H9 (cell line): ENCODE measurements at regions not wholly inside any gene's neighbourhood (a gene's known extent, or its start where the extent isn't known, plus 50 kb on each side); places are given as distances from the start of the nearest gene placed in this dataset.

ENCODE experiments used
- DNase-seq: peaks from one replicate; pipeline ENCODE4 v3.0.0-alpha.2; 2017
- H2AFZ ChIP-seq: one replicate; pipeline ENCODE4 v1.6.1; 2013; ENCODE audit warnings: mild to moderate bottlenecking, low read length, control low read depth, moderate library complexity
- H2AK5ac ChIP-seq: 2 replicates; pipeline ENCODE4 v1.6.1; 2013; ENCODE audit warnings: low read length, control low read depth, mixed read lengths; ENCODE audit not compliant: insufficient read length
- H2BK120ac ChIP-seq: one replicate; pipeline ENCODE4 v1.6.1; 2013; ENCODE audit warnings: low read depth, mild to moderate bottlenecking, low read length, control low read depth, inconsistent platforms; ENCODE audit not compliant: poor library complexity, severe bottlenecking
- H2BK12ac ChIP-seq: 2 replicates; pipeline ENCODE4 v1.6.1; 2013; ENCODE audit warnings: low read length, control low read depth, mixed read lengths, low read depth; ENCODE audit not compliant: insufficient read length
- H2BK15ac ChIP-seq: 2 replicates; pipeline ENCODE4 v1.6.1; 2013; ENCODE audit warnings: low read depth, low read length, control low read depth
- H2BK20ac ChIP-seq: one replicate; pipeline ENCODE4 v1.6.1; 2013; ENCODE audit warnings: low read depth, mild to moderate bottlenecking, low read length, control low read depth, inconsistent platforms; ENCODE audit not compliant: poor library complexity, severe bottlenecking
- H2BK5ac ChIP-seq: 2 replicates; pipeline ENCODE4 v1.6.1; 2013; ENCODE audit warnings: low read length, control low read depth, mixed read lengths; ENCODE audit not compliant: insufficient read length
- H3K14ac ChIP-seq: 2 replicates; pipeline ENCODE4 v1.6.1; 2013; ENCODE audit warnings: low read length, control low read depth; ENCODE audit not compliant: insufficient read depth
- H3K18ac ChIP-seq: 2 replicates; pipeline ENCODE4 v1.6.1; 2013; ENCODE audit warnings: low read depth, mild to moderate bottlenecking, mixed read lengths, low read length, control low read depth; ENCODE audit not compliant: insufficient read length
- H3K23ac ChIP-seq: 2 replicates; pipeline ENCODE4 v1.6.1; 2013; ENCODE audit warnings: low read length, control low read depth, mixed read lengths, low read depth; ENCODE audit not compliant: insufficient read length
- H3K23me2 ChIP-seq: 2 replicates; pipeline ENCODE4 v1.6.1; 2013; ENCODE audit warnings: low read depth, mild to moderate bottlenecking, mixed read lengths, low read length, control low read depth; ENCODE audit not compliant: insufficient read length, poor library complexity, severe bottlenecking
- H3K27ac ChIP-seq: 2 replicates; pipeline ENCODE4 v1.5.1; 2013; ENCODE audit warnings: low read length, control low read depth, mixed read lengths, low read depth; ENCODE audit not compliant: insufficient read length
- H3K27me3 ChIP-seq: 2 replicates; pipeline ENCODE4 v1.6.1; 2013; ENCODE audit warnings: low read length, control low read depth, inconsistent platforms; ENCODE audit not compliant: insufficient read depth
- H3K4ac ChIP-seq: 2 replicates; pipeline ENCODE4 v1.6.1; 2013; ENCODE audit warnings: low read depth, mild to moderate bottlenecking, control low read depth, inconsistent platforms, low read length, moderate library complexity
- H3K4me1 ChIP-seq: 2 replicates; pipeline ENCODE4 v1.6.1; 2013; ENCODE audit warnings: low read length, control low read depth, inconsistent platforms; ENCODE audit not compliant: insufficient read depth
- H3K4me2 ChIP-seq: 2 replicates; pipeline ENCODE4 v1.6.1; 2013; ENCODE audit warnings: low read length, control low read depth, mixed read lengths; ENCODE audit not compliant: insufficient read length, insufficient read depth
- H3K56ac ChIP-seq: 2 replicates; pipeline ENCODE4 v1.6.1; 2013; ENCODE audit warnings: low read depth, mild to moderate bottlenecking, mixed read lengths, low read length, control low read depth; ENCODE audit not compliant: insufficient read length
- H3K79me1 ChIP-seq: 2 replicates; pipeline ENCODE4 v1.6.1; 2013; ENCODE audit warnings: low read depth, mild to moderate bottlenecking, moderate library complexity, low read length, control low read depth, inconsistent platforms; ENCODE audit not compliant: insufficient read depth, poor library complexity, severe bottlenecking
- H3K79me2 ChIP-seq: 2 replicates; pipeline ENCODE4 v1.6.1; 2013; ENCODE audit warnings: low read length, control low read depth, inconsistent platforms; ENCODE audit not compliant: insufficient read depth
- H3K9ac ChIP-seq: 2 replicates; pipeline ENCODE4 v1.6.1; 2013; ENCODE audit warnings: low read length, control low read depth, mixed read lengths; ENCODE audit not compliant: insufficient read length; ENCODE audit errors: extremely low read depth
- H3K9me3 ChIP-seq: one replicate; pipeline ENCODE4 v1.6.1; 2013; ENCODE audit warnings: low read depth, low read length, inconsistent platforms; ENCODE audit not compliant: control insufficient read depth
- H3T11ph ChIP-seq: one replicate; pipeline ENCODE4 v1.6.1; 2013; ENCODE audit warnings: mild to moderate bottlenecking, low read length, control low read depth, inconsistent platforms
- H4K20me1 ChIP-seq: one replicate; pipeline ENCODE4 v1.6.1; 2013; ENCODE audit not compliant: control insufficient read depth, insufficient read length, insufficient read depth
- H4K5ac ChIP-seq: 2 replicates; pipeline ENCODE4 v1.6.1; 2013; ENCODE audit warnings: low read depth, mild to moderate bottlenecking, mixed read lengths, low read length, control low read depth; ENCODE audit not compliant: insufficient read length
- H4K8ac ChIP-seq: replicated peaks from 2 replicates; pipeline ENCODE4 v1.6.1; 2013; ENCODE audit warnings: low read length, control low read depth, mixed read lengths, low read depth; ENCODE audit not compliant: insufficient read length
- H4K91ac ChIP-seq: 2 replicates; pipeline ENCODE4 v1.6.1; 2013; ENCODE audit warnings: low read depth, mild to moderate bottlenecking, moderate library complexity, mixed read lengths, low read length, control low read depth; ENCODE audit not compliant: insufficient read length
- H3K27ac Mint-ChIP-seq, 3 experiments: 2 replicates in 2 of 3; 3 replicates in 1 of 3; pipeline ENCODE4 v1.8.0; 2020 to 2021; ENCODE audit warnings: mixed read lengths in 3 of 3, mild to moderate bottlenecking in 1 of 3, moderate library complexity in 1 of 3
- H3K27me3 Mint-ChIP-seq: 2 replicates; pipeline ENCODE4 v1.8.0; 2021; ENCODE audit warnings: low read depth, mild to moderate bottlenecking, moderate library complexity, mixed read lengths
- H3K36me3 Mint-ChIP-seq, 3 experiments: 2 replicates in 2 of 3; 3 replicates in 1 of 3; pipeline ENCODE4 v1.8.0; 2020 to 2021; ENCODE audit warnings: low read depth in 3 of 3, mixed read lengths in 3 of 3; ENCODE audit not compliant: insufficient read depth in 1 of 3
- H3K4me1 Mint-ChIP-seq, 2 experiments: 2 replicates each; pipeline ENCODE4 v1.8.0; 2020; ENCODE audit warnings: mixed read lengths in 2 of 2
- H3K4me3 Mint-ChIP-seq, 2 experiments: 2 replicates in 1 of 2; 3 replicates in 1 of 2; pipeline ENCODE4 v1.8.0; 2020 to 2021; ENCODE audit warnings: mild to moderate bottlenecking in 2 of 2, mixed read lengths in 2 of 2, moderate library complexity in 1 of 2
- H3K9me3 Mint-ChIP-seq, 2 experiments: 2 replicates in 1 of 2; 3 replicates in 1 of 2; pipeline ENCODE4 v1.8.0; 2020; ENCODE audit warnings: mild to moderate bottlenecking in 2 of 2, mixed read lengths in 2 of 2, moderate library complexity in 1 of 2
- CTCF ChIP-seq: fragments of 200-600 bp; sonication (generic); conservative IDR thresholded peaks from 3 replicates; pipeline ENCODE4 v1.8.0; 2021; ENCODE audit warnings: antibody characterized with exemption, mild to moderate bottlenecking
- WGBS: extraction: QIAGEN DNeasy Blood & Tissue Kit; methylation state at CpG from one replicate; pipeline ENCODE4 v1.1.7; 2013; ENCODE audit warnings: missing lambda C conversion rate, low lambda C conversion rate, mixed read lengths; ENCODE audit not compliant: insufficient read length; ENCODE audit errors: extremely low coverage; 5-methylcytosine and 5-hydroxymethylcytosine counted together

GRCh38 chr5:2378976-2379375, 372.5 kb downstream of the IRX2 start:
- Histone ChIP-seq H3K27ac (no peak overlapping the region), H2AK5ac (no peak overlapping the region), H3T11ph (no peak overlapping the region), H2BK20ac (no peak overlapping the region), H3K9ac (no peak overlapping the region), H4K91ac (no peak overlapping the region), H3K56ac (no peak overlapping the region), H3K4me1 (no peaks in the 10 kb centered on the region), H2BK120ac (no peak overlapping the region), H3K18ac (no peak overlapping the region), H3K4ac (no peak overlapping the region), H3K27me3 (no peaks in the 10 kb centered on the region), H3K79me2 (no peaks in the 10 kb centered on the region), H3K4me2 (no peak overlapping the region), H2BK5ac (no peak overlapping the region), H3K14ac (no peak overlapping the region), H2BK12ac (no peak overlapping the region), H2AFZ (no peak overlapping the region), H4K5ac (no peak overlapping the region), H4K8ac (no peak overlapping the region), H3K23me2 (no peaks in the 10 kb centered on the region), H4K20me1 (no peaks in the 10 kb centered on the region), H2BK15ac (no peak overlapping the region), H3K79me1 (no peaks in the 10 kb centered on the region), H3K9me3 (no peaks in the 10 kb centered on the region), H3K23ac (no peak overlapping the region)
- TF ChIP-seq CTCF: no peak
- H3K27ac Mint-ChIP-seq: no peak overlapping the region
- no peak overlapping the region for H3K4me3 Mint-ChIP-seq
- H3K9me3 Mint-ChIP-seq: no peaks in the 10 kb centered on the region; a peak in 1 of 5 replicates
- no peak for DNase-seq
- WGBS: no CpG with 5 or more reads among the region's 1 CpG
- H3K36me3 Mint-ChIP-seq: no peaks in the 10 kb centered on the region; a peak in 1 of 7 replicates
- peaks cover 9% of the 10 kb centered on the region for H3K27me3 Mint-ChIP-seq
- peaks cover 4 to 5% of the 10 kb centered on the region in 2 experiments; a peak in 3 of 4 replicates for H3K4me1 Mint-ChIP-seq
